GM10266 (cell line): ENCODE measurements at regions not wholly inside any gene's neighbourhood (a gene's known extent, or its start where the extent isn't known, plus 50 kb on each side); places are given as distances from the start of the nearest gene placed in this dataset.

ENCODE experiments used
- DNase-seq: peaks from one replicate; pipeline ENCODE4 v3.0.0; 2012; ENCODE audit errors: extremely low spot score
- CTCF ChIP-seq: IDR thresholded peaks from 2 replicates; pipeline ENCODE4 v1.5.1; 2012; ENCODE audit warnings: mild to moderate bottlenecking, low read depth; ENCODE audit not compliant: control insufficient read depth, insufficient read depth; ENCODE audit errors: missing control alignments

GRCh38 chr20:52441710-52442109 lies 250.1 kb upstream of the ZFP64 start:
- no peak for TF ChIP-seq CTCF
- DNase-seq: no peak

- no peak for TF ChIP-seq CTCF
- DNase-seq: no peak
Observed at GRCh38 chr20:52439375-52439774, 247.8 kb upstream of the ZFP64 start.

GRCh38 chr20:52438326-52438963 lies 246.9 kb upstream of the ZFP64 start:
- DNase-seq: no peak
- TF ChIP-seq CTCF: no peak

GRCh38 chr20:52434453-52434852 lies 242.9 kb upstream of the ZFP64 start:
- no peak for DNase-seq
- no peak for TF ChIP-seq CTCF

GRCh38 chr20:52434041-52434425 lies 242.5 kb upstream of the ZFP64 start:
- no peak for DNase-seq
- TF ChIP-seq CTCF: no peak

GRCh38 chr20:52433326-52434040 lies 241.9 kb upstream of the ZFP64 start:
- TF ChIP-seq CTCF: no peak
- no peak for DNase-seq

GRCh38 chr20:52432740-52433139 lies 241.2 kb upstream of the ZFP64 start:
- no peak for TF ChIP-seq CTCF
- DNase-seq: no peak
